ENCODE measurements at regions not wholly inside any gene's neighbourhood (a gene's known extent, or its start where the extent isn't known, plus 50 kb on each side); places are given as distances from the start of the nearest gene placed in this dataset.

- DNase-seq (ENCODE audit: low spot score) = no peak
- Mint-ChIP-seq H3K9me3 (ENCODE audit: unreplicated experiment) (no peaks in the 10 kb centered on the region), H3K4me1 (ENCODE audit: unreplicated experiment) (no peaks in the 10 kb centered on the region), H3K27me3 (ENCODE audit: unreplicated experiment) (no peaks in the 10 kb centered on the region), H3K27ac (ENCODE audit: unreplicated experiment) (no peak overlapping the region), H3K4me3 (ENCODE audit: unreplicated experiment) (no peak overlapping the region), H3K36me3 (ENCODE audit: low read depth, unreplicated experiment) (no peaks in the 10 kb centered on the region)
- TF ChIP-seq, protein P1, sequence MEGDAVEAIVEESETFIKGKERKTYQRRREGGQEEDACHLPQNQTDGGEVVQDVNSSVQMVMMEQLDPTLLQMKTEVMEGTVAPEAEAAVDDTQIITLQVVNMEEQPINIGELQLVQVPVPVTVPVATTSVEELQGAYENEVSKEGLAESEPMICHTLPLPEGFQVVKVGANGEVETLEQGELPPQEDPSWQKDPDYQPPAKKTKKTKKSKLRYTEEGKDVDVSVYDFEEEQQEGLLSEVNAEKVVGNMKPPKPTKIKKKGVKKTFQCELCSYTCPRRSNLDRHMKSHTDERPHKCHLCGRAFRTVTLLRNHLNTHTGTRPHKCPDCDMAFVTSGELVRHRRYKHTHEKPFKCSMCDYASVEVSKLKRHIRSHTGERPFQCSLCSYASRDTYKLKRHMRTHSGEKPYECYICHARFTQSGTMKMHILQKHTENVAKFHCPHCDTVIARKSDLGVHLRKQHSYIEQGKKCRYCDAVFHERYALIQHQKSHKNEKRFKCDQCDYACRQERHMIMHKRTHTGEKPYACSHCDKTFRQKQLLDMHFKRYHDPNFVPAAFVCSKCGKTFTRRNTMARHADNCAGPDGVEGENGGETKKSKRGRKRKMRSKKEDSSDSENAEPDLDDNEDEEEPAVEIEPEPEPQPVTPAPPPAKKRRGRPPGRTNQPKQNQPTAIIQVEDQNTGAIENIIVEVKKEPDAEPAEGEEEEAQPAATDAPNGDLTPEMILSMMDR (IDR thresholded peaks at IDR 0.05; ENCODE audit: unreplicated experiment) = no peak
Observed at GRCh38 chr13:90857921-90858320, 489.6 kb upstream of the MIR17HG start.

- no peaks in the 10 kb centered on the region for H3K9me3 Mint-ChIP-seq (ENCODE audit: unreplicated experiment)
- no peaks in the 10 kb centered on the region for H3K27me3 Mint-ChIP-seq (ENCODE audit: unreplicated experiment)
- H3K4me1 Mint-ChIP-seq (ENCODE audit: unreplicated experiment) = no peaks in the 10 kb centered on the region
- no peak for DNase-seq (ENCODE audit: low spot score)
- TF ChIP-seq, protein P1 (IDR thresholded peaks at IDR 0.05; ENCODE audit: unreplicated experiment) = no peak
- H3K36me3 Mint-ChIP-seq (ENCODE audit: low read depth, unreplicated experiment) = no peaks in the 10 kb centered on the region
- no peak overlapping the region for H3K27ac Mint-ChIP-seq (ENCODE audit: unreplicated experiment)
- H3K4me3 Mint-ChIP-seq (ENCODE audit: unreplicated experiment) = no peak overlapping the region
Observed at GRCh38 chr13:90866006-90866405, 481.5 kb upstream of the MIR17HG start.

DNA sequence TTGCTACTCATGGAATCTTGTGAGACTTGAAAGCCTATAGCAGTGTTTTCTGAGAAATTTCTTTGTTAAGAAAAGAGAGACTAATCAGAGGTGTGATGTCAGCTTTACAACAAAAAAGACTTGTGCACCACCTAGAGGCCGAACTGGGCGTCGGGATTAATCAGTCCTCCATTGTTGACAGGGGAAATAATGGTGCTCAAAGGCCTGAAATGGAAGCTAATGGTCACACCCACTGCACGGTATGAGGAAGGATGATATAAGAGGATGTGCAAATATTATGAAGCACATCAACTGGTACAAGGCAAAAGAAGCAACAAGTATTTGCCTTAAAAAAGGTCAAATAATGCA, 480.2 kb upstream of the MIR17HG start:
- TF ChIP-seq, protein P1 (IDR thresholded peaks at IDR 0.05; ENCODE audit: unreplicated experiment) = peak; percentile 74
- Mint-ChIP-seq H3K27ac (ENCODE audit: unreplicated experiment) (no peak overlapping the region), H3K27me3 (ENCODE audit: unreplicated experiment) (no peaks in the 10 kb centered on the region), H3K36me3 (ENCODE audit: low read depth, unreplicated experiment) (no peaks in the 10 kb centered on the region), H3K4me1 (ENCODE audit: unreplicated experiment) (no peaks in the 10 kb centered on the region), H3K4me3 (ENCODE audit: unreplicated experiment) (no peak overlapping the region), H3K9me3 (ENCODE audit: unreplicated experiment) (no peaks in the 10 kb centered on the region)
- peak; percentile 78 for DNase-seq (ENCODE audit: low spot score)

GRCh38 chr13:90868321-90868920, 479.1 kb upstream of the MIR17HG start:
- DNase-seq (ENCODE audit: low spot score) = peak; percentile 17
- no peak overlapping the region for H3K4me3 Mint-ChIP-seq (ENCODE audit: unreplicated experiment)
- H3K36me3 Mint-ChIP-seq (ENCODE audit: low read depth, unreplicated experiment) = no peaks in the 10 kb centered on the region
- H3K9me3 Mint-ChIP-seq (ENCODE audit: unreplicated experiment) = no peaks in the 10 kb centered on the region
- TF ChIP-seq, protein P1 (IDR thresholded peaks at IDR 0.05; ENCODE audit: unreplicated experiment) = peak; percentile 91
- H3K27ac Mint-ChIP-seq (ENCODE audit: unreplicated experiment) = no peak overlapping the region
- H3K4me1 Mint-ChIP-seq (ENCODE audit: unreplicated experiment) = no peaks in the 10 kb centered on the region
- H3K27me3 Mint-ChIP-seq (ENCODE audit: unreplicated experiment) = no peaks in the 10 kb centered on the region

GRCh38 chr13:90869580-90869979, 477.9 kb upstream of the MIR17HG start:
- Mint-ChIP-seq H3K27me3 (ENCODE audit: unreplicated experiment) (peaks cover 2% of the 10 kb centered on the region), H3K36me3 (ENCODE audit: low read depth, unreplicated experiment) (no peaks in the 10 kb centered on the region), H3K27ac (ENCODE audit: unreplicated experiment) (no peak overlapping the region), H3K4me3 (ENCODE audit: unreplicated experiment) (no peak overlapping the region), H3K4me1 (ENCODE audit: unreplicated experiment) (no peaks in the 10 kb centered on the region), H3K9me3 (ENCODE audit: unreplicated experiment) (no peaks in the 10 kb centered on the region)
- no peak for DNase-seq (ENCODE audit: low spot score)
- TF ChIP-seq, protein P1 (IDR thresholded peaks at IDR 0.05; ENCODE audit: unreplicated experiment) = no peak
